ENCODE measurements at regions not wholly inside any gene's neighbourhood (a gene's known extent, or its start where the extent isn't known, plus 50 kb on each side); places are given as distances from the start of the nearest gene placed in this dataset.

GRCh38 chrX:87846956-87847355 is 329.4 kb downstream of the KLHL4 start:
- H3K36me3 Mint-ChIP-seq (ENCODE audit: low read depth), result no peaks in the 10 kb centered on the region
- Histone ChIP-seq H3K9me3 (ENCODE audit: control insufficient read depth in 1 of 2, insufficient read depth in 1 of 2, low read length in 2 of 2) (peaks cover 3 to 5% of the 10 kb centered on the region in 2 experiments), H3K4me1 (ENCODE audit: insufficient read depth, low read length) (no peaks in the 10 kb centered on the region), H3K36me3 (ENCODE audit: insufficient read depth, low read length) (no peaks in the 10 kb centered on the region), H3K4me3 (ENCODE audit: low read length) (no peak overlapping the region), H3K27ac (ENCODE audit: low read depth in 1 of 2, low read length in 2 of 2) (no peak overlapping the region), H3K27me3 (ENCODE audit: control insufficient read depth in 1 of 2, insufficient read depth in 2 of 2, low read length in 2 of 2) (no peaks in the 10 kb centered on the region)
- no peak for ATAC-seq (ENCODE audit: poor library complexity)
- intact Hi-C loops (cut with DNase I, micrococcal nuclease), result no loop called here
- ChIA-PET POLR2A (no interaction called here), CTCF (no interaction called here)
- H3K27ac Mint-ChIP-seq, result no peak overlapping the region
- no peak for DNase-seq
- no peaks in the 10 kb centered on the region for H3K4me1 Mint-ChIP-seq (ENCODE audit: low read depth)
- H3K9me3 Mint-ChIP-seq, result peaks cover 2% of the 10 kb centered on the region
- no peak overlapping the region for H3K4me3 Mint-ChIP-seq
- TF ChIP-seq CTCF (IDR thresholded peaks at IDR 0.05), result no peak
- H3K27me3 Mint-ChIP-seq, result no peaks in the 10 kb centered on the region

GRCh38 chrX:87873347-87873941 is 355.8 kb downstream of the KLHL4 start:
- Mint-ChIP-seq H3K27ac (no peak overlapping the region), H3K4me3 (no peak overlapping the region), H3K27me3 (no peaks in the 10 kb centered on the region), H3K4me1 (ENCODE audit: low read depth) (peaks cover 5% of the 10 kb centered on the region), H3K9me3 (no peaks in the 10 kb centered on the region), H3K36me3 (ENCODE audit: low read depth) (no peaks in the 10 kb centered on the region)
- Histone ChIP-seq H3K4me1 (ENCODE audit: insufficient read depth, low read length) (no peaks in the 10 kb centered on the region), H3K36me3 (ENCODE audit: insufficient read depth, low read length) (no peaks in the 10 kb centered on the region), H3K4me3 (ENCODE audit: low read length) (no peak overlapping the region), H3K27ac (ENCODE audit: low read depth in 1 of 2, low read length in 2 of 2) (no peak overlapping the region), H3K27me3 (ENCODE audit: control insufficient read depth in 1 of 2, insufficient read depth in 2 of 2, low read length in 2 of 2) (no peaks in the 10 kb centered on the region), H3K9me3 (ENCODE audit: control insufficient read depth in 1 of 2, insufficient read depth in 1 of 2, low read length in 2 of 2) (no peaks in the 10 kb centered on the region)
- ATAC-seq (ENCODE audit: poor library complexity), result no peak
- TF ChIP-seq CTCF (IDR thresholded peaks at IDR 0.05), result no peak
- DNase-seq, result no peak
- POLR2A ChIA-PET, result no interaction called here
- CTCF ChIA-PET, result no interaction called here
- intact Hi-C loops (cut with DNase I, micrococcal nuclease), result no loop called here

DNA sequence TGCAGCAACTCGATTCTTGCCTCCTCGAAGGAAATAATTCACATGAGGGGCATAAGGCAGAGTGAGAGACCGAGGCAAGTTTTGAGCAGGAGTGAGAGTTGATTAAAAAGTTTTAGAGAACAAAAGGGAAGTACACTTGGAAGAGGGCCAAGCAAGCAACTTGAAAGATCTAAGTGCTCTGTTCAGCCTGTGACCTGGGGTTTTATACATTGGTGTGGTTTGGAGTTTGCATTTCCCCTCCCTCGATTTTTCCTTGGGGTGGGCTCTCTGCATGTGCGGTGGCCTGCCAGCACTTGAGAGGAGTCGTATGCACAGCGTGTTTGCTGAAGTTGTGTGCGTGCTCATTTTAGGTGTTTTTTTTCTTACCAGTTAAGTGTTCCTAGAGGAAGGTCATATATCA is 356.4 kb downstream of the KLHL4 start:
- no peaks in the 10 kb centered on the region for H3K4me1 ChIP-seq (ENCODE audit: insufficient read depth, low read length)
- H3K4me3 ChIP-seq (ENCODE audit: low read length), result no peak overlapping the region
- ATAC-seq (ENCODE audit: poor library complexity) (no peak), DNase-seq (no peak)
- no peaks in the 10 kb centered on the region for H3K9me3 ChIP-seq (ENCODE audit: control insufficient read depth in 1 of 2, insufficient read depth in 1 of 2, low read length in 2 of 2)
- Mint-ChIP-seq H3K36me3 (ENCODE audit: low read depth) (no peaks in the 10 kb centered on the region), H3K4me3 (no peak overlapping the region), H3K9me3 (no peaks in the 10 kb centered on the region), H3K4me1 (ENCODE audit: low read depth) (peaks cover 5% of the 10 kb centered on the region), H3K27me3 (no peaks in the 10 kb centered on the region), H3K27ac (no peak overlapping the region)
- no peak overlapping the region for H3K27ac ChIP-seq (ENCODE audit: low read depth in 1 of 2, low read length in 2 of 2)
- ChIA-PET POLR2A (no interaction called here), CTCF (no interaction called here)
- H3K36me3 ChIP-seq (ENCODE audit: insufficient read depth, low read length), result no peaks in the 10 kb centered on the region
- no peaks in the 10 kb centered on the region for H3K27me3 ChIP-seq (ENCODE audit: control insufficient read depth in 1 of 2, insufficient read depth in 2 of 2, low read length in 2 of 2)
- TF ChIP-seq CTCF (IDR thresholded peaks at IDR 0.05), result no peak
- intact Hi-C loops (cut with DNase I, micrococcal nuclease), result no loop called here
